HL-60/S4 (cell line): ENCODE measurements at regions not wholly inside any gene's neighbourhood (a gene's known extent, or its start where the extent isn't known, plus 50 kb on each side); places are given as distances from the start of the nearest gene placed in this dataset.

Experiments
- in situ Hi-C: fragments of 300-500 bp; cut with MboI; formaldehyde crosslinking; loops from 2 replicates; pipeline ENCODE4 v1.14.3; 2022; ENCODE audit warnings: low sequenced_read_pairs

DNA sequence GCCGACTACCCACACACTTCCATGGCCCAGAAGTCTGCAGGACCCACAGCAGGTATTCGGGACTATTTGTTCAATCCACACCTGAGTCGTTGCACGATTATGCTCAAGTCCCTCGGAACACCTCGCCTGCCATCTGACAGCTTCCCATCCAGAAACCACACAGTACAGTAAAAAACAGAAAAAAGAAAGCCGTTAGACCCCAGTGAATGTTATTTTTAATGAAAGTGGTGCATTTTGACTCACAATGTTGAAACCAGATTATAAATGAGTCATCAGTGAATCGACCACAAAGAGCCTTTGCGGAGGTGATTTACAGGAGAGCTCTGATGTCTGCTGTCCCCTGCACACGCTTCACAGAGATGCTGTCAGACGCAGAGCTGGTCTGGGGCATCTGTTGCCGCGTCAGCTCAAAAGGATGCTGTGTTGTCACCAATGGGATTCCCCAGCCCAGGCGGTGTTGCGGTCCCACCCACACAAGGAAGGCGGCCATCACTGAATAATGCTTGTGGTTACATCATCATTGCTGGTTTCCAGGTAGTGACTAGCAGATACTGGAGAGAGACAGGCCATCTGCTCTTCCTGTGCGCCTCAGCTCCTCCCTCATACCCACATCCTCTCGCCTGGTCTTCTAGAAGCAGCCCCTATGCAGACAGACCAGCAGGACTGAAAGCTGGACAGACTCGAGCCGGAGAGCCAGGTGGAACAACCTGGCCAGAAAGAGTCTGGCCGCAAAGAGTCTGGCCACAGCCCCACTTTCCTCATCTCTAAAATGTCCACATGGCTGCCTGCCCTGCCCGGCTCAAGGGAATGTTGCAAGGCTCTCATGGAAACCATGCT lies 116.8 kb downstream of the TOMM20 start:
- in situ Hi-C loops = no loop called here

- in situ Hi-C loops = no loop called here
These were observed 117.5 kb downstream of the TOMM20 start for GRCh38 chr1:235011064-235011598.

DNA sequence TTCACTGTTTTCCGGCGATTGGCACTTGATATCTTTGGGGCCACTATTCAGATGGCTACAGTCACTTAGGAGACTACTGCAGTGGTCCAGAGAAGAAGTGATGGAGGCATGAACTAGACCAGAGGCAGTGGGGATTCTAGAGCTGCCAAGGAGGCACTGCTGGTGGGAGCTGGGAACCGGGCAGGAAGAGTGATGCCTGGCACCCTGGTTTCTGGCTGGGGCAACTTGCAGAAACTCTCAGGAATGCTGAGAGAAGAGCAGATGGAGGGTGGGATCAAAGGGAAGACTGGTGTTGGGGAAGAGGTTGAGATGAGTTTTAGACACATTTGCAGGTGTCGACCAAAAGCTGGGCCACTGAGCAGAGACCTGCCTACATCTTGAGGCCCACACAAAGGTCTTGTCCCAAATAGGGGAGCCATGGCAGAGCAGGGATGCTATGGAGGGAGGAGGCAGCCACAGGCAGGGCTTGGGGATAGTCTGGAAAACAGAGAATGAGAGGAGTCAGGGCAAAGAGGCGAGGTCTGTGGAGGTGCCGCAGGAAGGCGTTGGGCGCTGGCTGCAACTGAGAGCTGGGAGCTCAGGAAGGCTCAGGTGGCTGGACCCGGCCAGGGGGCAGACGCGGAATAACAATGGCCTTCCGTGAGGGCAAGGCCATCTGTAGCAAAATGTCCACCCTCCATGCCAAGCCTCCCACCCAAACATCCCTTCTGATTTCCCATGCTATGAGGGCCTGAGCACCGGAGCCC lies 118.9 kb downstream of the TOMM20 start:
- in situ Hi-C loops = no loop called here

DNA sequence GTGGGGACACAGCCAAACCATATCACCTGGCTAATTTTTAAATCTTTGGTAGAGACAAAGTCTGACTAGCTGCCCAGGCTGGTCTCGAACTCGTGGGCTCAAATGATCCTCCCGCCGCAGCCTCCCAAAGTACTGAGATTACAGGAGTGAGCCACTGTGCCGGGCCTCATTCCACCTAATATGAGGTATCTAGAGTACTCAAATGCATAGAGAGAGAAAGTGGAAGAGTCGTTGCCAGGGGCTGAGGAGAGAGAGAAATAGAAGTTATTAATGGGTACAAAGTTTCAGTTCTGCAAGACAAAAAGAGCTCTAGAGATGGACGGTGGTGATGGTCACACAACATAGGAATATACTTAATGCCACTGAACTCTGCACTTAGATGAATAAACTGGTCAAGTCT lies 119.6 kb downstream of the TOMM20 start:
- in situ Hi-C loops = no loop called here

GRCh38 chr1:235008239-235008638 lies 120.4 kb downstream of the TOMM20 start:
- in situ Hi-C loops = no loop called here

DNA sequence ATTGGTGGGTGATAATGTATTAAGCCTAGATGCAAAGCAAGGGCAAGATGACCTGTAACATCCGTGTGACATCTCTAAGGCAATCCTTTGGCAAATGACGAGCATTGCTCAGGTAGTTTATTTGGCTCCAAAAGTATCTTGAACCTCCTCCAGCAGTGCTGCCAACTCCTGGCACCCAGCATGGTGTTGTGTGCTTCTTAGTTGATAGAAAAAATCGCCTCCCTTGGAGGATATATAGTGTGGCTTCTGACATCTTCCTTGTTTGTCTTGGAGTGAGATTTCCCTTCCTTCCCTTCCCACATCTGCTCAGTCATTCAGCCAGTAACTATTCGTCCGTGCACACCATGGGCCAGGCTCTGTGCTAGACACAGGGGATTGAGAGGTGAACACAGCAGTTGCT lies 121.8 kb downstream of the TOMM20 start:
- in situ Hi-C loops = no loop called here

DNA sequence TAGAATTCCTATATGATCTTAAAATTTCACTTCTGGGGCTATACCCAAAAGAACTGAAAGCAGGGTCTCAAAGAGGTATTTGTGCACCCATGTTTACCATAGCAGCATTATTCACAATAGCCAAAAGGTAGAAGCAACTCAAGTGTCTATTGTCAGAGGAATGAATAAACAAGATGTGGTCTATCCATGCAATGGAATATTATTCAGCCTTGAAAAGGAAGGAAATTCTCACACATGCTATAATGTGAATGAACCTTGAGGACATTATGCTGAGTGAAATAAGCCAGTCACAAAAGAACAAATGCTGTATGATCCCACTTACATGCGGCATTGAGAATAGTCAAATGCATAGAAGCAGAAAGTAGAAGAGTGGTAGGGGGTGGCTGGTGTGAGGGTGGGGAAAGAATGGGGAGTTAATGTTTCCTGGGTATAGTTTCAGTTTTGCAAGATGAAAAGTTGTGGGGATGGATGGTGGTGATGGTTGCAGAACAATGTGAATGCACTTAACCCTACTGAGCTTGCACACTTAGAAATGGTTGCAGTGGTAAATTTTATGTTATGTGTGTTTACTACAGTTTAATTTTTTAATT lies 122.4 kb downstream of the TOMM20 start:
- in situ Hi-C loops = no loop called here

GRCh38 chr1:235004840-235005391 lies 123.7 kb downstream of the TOMM20 start:
- in situ Hi-C loops = no loop called here

GRCh38 chr1:235004276-235004675 lies 124.4 kb downstream of the TOMM20 start:
- in situ Hi-C loops = no loop called here

DNA sequence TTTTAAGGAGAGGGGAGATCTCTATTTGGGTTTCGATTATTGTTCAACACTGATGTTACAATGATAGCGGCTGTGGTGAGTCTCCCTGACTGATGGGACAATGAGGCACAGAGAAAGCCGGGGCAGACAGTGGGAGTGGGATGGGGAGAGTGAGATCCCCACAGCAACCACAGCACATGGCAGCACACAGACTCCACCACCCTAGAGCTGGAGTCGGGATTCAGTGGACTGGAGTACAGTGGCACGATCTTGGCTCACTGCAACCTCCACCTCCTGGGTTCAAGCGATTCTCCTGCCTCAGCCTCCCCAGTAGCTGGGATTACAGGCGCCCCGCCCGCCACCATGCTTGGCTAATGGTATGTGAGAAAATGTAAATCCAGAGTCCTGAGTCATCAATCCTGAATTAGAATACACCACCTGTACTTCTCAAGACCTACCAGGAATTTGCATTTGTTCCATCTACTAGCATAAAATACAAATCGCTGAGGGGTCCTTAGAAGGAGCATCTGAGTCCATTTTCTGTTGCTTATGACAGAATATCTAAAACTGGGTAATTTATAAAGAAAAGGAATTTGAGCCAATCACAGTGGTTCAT lies 125.8 kb downstream of the TOMM20 start:
- in situ Hi-C loops = no loop called here

- in situ Hi-C loops = no loop called here
These were observed 129.1 kb downstream of the TOMM20 start for GRCh38 chr1:234999513-234999940.

- in situ Hi-C loops = no loop called here
These were observed 130.5 kb downstream of the TOMM20 start for GRCh38 chr1:234997896-234998741.

GRCh38 chr1:234997201-234997895 lies 131.3 kb downstream of the TOMM20 start:
- in situ Hi-C loops = no loop called here

DNA sequence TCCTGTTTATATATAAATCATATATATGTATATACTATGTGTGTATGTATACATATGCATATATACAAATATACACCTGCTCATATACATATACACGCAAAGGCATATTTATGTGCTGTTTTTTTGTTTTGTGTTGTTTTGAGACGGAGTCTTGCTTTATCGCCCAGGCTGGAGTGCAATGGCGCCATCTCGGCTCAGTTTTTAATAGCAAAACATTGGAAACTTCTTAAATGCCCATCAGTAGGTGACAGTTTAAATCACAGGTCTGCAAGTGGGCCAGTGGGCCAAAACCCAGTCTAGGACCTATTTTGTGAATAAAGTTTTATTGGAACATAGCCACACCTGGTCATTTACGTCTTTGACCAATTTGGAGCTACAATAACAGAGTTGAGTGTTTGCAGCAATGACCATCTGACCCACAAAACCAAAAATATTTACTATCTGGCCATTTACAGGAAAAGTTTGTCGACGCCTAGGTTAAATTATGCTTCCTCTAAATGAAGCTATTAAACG lies 132.3 kb downstream of the TOMM20 start:
- in situ Hi-C loops = no loop called here

- in situ Hi-C loops = no loop called here
These were observed 134.0 kb downstream of the TOMM20 start for GRCh38 chr1:234994436-234995295.

DNA sequence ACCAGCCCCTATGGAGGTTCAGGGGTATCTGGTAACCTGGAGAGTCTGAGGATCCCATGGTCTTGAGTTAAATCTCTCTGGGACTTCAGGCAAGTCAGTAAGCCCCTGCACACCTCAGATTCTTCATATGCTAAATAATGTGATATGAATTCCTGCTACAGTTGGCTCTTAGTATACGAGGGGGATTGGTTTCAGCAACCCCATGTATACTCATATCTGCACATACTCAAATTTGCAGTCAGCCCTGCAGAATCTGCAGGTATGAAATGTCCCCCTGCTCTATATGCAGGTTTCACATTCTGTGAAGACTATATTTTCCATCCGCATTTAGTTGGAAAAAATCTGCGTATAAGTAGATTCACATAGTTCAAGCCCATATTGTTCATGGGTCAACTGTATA lies 136.6 kb downstream of the TOMM20 start:
- in situ Hi-C loops = no loop called here

GRCh38 chr1:234990874-234991801 lies 137.5 kb downstream of the TOMM20 start:
- in situ Hi-C loops = no loop called here
